H1 (cell line): ENCODE measurements at regions not wholly inside any gene's neighbourhood (a gene's known extent, or its start where the extent isn't known, plus 50 kb on each side); places are given as distances from the start of the nearest gene placed in this dataset.

ENCODE experiments used
- BRCA1 ChIP-seq: IDR thresholded peaks from 2 replicates; pipeline ENCODE4 v1.6.1; 2012; ENCODE audit warnings: low read depth, low read length, improper control_type of control experiment
- GABPA ChIP-seq: IDR thresholded peaks from 2 replicates; pipeline ENCODE4 v1.6.1; 2011; ENCODE audit warnings: mild to moderate bottlenecking, low read length, moderate library complexity, borderline replicate concordance; ENCODE audit not compliant: insufficient read depth
- HDAC6 ChIP-seq: IDR thresholded peaks from one replicate; pipeline ENCODE4 v1.7.1; 2012; ENCODE audit warnings: low read depth, mild to moderate bottlenecking, inconsistent platforms, low read length, moderate library complexity
- NANOG ChIP-seq: IDR thresholded peaks from 2 replicates; pipeline ENCODE4 v1.6.1; 2011; ENCODE audit warnings: low read length, low read depth, mild to moderate bottlenecking, inconsistent platforms; ENCODE audit not compliant: insufficient read depth, poor library complexity, severe bottlenecking
- NRF1 ChIP-seq: IDR thresholded peaks from 2 replicates; pipeline ENCODE4 v1.6.1; 2011; ENCODE audit warnings: mild to moderate bottlenecking, low read depth, low read length, improper control_type of control experiment
- PHF8 ChIP-seq: fragments of 200-600 bp; sonication (generic); conservative IDR thresholded peaks from 2 replicates; pipeline ENCODE4 v1.7.1; 2012; ENCODE audit warnings: low read depth, mild to moderate bottlenecking, inconsistent platforms, low read length, moderate library complexity
- SRF ChIP-seq: IDR thresholded peaks from 2 replicates; pipeline ENCODE4 v1.6.1; 2011; ENCODE audit warnings: mild to moderate bottlenecking, low read depth, low read length, moderate library complexity
- TAF1 ChIP-seq: IDR thresholded peaks from 2 replicates; pipeline ENCODE4 v1.6.1; 2011; ENCODE audit warnings: mild to moderate bottlenecking, low read depth, low read length
- TAF7 ChIP-seq: optimal IDR thresholded peaks from 2 replicates; pipeline ENCODE3; 2011; ENCODE audit warnings: low read depth, mild to moderate bottlenecking, inconsistent platforms, low read length, moderate library complexity, borderline replicate concordance
- TBP ChIP-seq: IDR thresholded peaks from 2 replicates; pipeline ENCODE4 v1.6.1; 2011; ENCODE audit warnings: low read depth, low read length, improper control_type of control experiment
- YY1 ChIP-seq: IDR thresholded peaks from 2 replicates; pipeline ENCODE4 v1.6.1; 2011; ENCODE audit warnings: low read depth, mild to moderate bottlenecking, low read length
- TF ChIP-seq, protein P1 (sequence below): fragments of 300-600 bp; sonication (generic); IDR thresholded peaks from 2 replicates; pipeline ENCODE4 v1.7.1; 2012; ENCODE audit warnings: low read length, moderate library complexity, mild to moderate bottlenecking, inconsistent platforms; ENCODE audit not compliant: insufficient replicate concordance
- TF ChIP-seq, protein P2 (sequence below): IDR thresholded peaks from 2 replicates; pipeline ENCODE4 v1.6.1; 2012; ENCODE audit warnings: inconsistent platforms

DNA sequence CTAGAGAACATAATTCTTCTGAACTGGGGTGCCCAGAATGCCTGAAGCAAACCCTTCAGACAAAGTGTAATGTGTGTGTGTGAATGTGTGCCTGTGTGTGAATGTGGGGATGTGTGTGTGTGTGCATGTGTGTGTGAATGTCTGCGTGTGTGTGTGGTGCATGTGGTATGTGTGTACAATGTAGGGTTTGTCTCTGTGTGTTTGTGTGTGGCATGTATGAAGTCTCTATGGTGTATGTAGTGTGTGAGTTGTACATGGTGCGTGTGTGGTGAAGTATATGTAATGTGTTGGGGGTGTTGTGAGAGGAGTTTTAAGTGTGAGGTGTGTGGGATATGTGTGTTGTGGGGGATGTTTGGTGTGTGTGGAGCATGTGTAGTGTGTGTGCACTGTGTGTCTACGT lies 129.3 kb upstream of the SOX11 start (continued):
- TF ChIP-seq, protein P1, sequence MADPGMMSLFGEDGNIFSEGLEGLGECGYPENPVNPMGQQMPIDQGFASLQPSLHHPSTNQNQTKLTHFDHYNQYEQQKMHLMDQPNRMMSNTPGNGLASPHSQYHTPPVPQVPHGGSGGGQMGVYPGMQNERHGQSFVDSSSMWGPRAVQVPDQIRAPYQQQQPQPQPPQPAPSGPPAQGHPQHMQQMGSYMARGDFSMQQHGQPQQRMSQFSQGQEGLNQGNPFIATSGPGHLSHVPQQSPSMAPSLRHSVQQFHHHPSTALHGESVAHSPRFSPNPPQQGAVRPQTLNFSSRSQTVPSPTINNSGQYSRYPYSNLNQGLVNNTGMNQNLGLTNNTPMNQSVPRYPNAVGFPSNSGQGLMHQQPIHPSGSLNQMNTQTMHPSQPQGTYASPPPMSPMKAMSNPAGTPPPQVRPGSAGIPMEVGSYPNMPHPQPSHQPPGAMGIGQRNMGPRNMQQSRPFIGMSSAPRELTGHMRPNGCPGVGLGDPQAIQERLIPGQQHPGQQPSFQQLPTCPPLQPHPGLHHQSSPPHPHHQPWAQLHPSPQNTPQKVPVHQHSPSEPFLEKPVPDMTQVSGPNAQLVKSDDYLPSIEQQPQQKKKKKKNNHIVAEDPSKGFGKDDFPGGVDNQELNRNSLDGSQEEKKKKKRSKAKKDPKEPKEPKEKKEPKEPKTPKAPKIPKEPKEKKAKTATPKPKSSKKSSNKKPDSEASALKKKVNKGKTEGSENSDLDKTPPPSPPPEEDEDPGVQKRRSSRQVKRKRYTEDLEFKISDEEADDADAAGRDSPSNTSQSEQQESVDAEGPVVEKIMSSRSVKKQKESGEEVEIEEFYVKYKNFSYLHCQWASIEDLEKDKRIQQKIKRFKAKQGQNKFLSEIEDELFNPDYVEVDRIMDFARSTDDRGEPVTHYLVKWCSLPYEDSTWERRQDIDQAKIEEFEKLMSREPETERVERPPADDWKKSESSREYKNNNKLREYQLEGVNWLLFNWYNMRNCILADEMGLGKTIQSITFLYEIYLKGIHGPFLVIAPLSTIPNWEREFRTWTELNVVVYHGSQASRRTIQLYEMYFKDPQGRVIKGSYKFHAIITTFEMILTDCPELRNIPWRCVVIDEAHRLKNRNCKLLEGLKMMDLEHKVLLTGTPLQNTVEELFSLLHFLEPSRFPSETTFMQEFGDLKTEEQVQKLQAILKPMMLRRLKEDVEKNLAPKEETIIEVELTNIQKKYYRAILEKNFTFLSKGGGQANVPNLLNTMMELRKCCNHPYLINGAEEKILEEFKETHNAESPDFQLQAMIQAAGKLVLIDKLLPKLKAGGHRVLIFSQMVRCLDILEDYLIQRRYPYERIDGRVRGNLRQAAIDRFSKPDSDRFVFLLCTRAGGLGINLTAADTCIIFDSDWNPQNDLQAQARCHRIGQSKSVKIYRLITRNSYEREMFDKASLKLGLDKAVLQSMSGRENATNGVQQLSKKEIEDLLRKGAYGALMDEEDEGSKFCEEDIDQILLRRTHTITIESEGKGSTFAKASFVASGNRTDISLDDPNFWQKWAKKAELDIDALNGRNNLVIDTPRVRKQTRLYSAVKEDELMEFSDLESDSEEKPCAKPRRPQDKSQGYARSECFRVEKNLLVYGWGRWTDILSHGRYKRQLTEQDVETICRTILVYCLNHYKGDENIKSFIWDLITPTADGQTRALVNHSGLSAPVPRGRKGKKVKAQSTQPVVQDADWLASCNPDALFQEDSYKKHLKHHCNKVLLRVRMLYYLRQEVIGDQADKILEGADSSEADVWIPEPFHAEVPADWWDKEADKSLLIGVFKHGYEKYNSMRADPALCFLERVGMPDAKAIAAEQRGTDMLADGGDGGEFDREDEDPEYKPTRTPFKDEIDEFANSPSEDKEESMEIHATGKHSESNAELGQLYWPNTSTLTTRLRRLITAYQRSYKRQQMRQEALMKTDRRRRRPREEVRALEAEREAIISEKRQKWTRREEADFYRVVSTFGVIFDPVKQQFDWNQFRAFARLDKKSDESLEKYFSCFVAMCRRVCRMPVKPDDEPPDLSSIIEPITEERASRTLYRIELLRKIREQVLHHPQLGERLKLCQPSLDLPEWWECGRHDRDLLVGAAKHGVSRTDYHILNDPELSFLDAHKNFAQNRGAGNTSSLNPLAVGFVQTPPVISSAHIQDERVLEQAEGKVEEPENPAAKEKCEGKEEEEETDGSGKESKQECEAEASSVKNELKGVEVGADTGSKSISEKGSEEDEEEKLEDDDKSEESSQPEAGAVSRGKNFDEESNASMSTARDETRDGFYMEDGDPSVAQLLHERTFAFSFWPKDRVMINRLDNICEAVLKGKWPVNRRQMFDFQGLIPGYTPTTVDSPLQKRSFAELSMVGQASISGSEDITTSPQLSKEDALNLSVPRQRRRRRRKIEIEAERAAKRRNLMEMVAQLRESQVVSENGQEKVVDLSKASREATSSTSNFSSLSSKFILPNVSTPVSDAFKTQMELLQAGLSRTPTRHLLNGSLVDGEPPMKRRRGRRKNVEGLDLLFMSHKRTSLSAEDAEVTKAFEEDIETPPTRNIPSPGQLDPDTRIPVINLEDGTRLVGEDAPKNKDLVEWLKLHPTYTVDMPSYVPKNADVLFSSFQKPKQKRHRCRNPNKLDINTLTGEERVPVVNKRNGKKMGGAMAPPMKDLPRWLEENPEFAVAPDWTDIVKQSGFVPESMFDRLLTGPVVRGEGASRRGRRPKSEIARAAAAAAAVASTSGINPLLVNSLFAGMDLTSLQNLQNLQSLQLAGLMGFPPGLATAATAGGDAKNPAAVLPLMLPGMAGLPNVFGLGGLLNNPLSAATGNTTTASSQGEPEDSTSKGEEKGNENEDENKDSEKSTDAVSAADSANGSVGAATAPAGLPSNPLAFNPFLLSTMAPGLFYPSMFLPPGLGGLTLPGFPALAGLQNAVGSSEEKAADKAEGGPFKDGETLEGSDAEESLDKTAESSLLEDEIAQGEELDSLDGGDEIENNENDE = no peak
- no peak for TF ChIP-seq TAF1
- TF ChIP-seq TAF7 = no peak
- no peak for TF ChIP-seq TBP
- no peak for TF ChIP-seq SRF
- no peak for TF ChIP-seq HDAC6
- no peak for TF ChIP-seq YY1
- no peak for TF ChIP-seq NRF1
- no peak for TF ChIP-seq NANOG
- TF ChIP-seq GABPA = no peak
- TF ChIP-seq BRCA1 = no peak
- TF ChIP-seq, protein P2, sequence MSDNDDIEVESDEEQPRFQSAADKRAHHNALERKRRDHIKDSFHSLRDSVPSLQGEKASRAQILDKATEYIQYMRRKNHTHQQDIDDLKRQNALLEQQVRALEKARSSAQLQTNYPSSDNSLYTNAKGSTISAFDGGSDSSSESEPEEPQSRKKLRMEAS = no peak
- TF ChIP-seq PHF8 = no peak
